ENCODE measurements at regions not wholly inside any gene's neighbourhood (a gene's known extent, or its start where the extent isn't known, plus 50 kb on each side); places are given as distances from the start of the nearest gene placed in this dataset.

GRCh38 chr16:54459509-54460262 is 173.1 kb upstream of the IRX3 start:
- TF ChIP-seq CTCF (IDR thresholded peaks at IDR 0.05) (no peak), POLR2A (IDR thresholded peaks at IDR 0.05; ENCODE audit: low read depth) (no peak), POLR2AphosphoS5 (IDR thresholded peaks at IDR 0.05) (no peak), EP300 (IDR thresholded peaks at IDR 0.05) (no peak)
